GDM1 (cell line): ENCODE measurements at regions not wholly inside any gene's neighbourhood (a gene's known extent, or its start where the extent isn't known, plus 50 kb on each side); places are given as distances from the start of the nearest gene placed in this dataset.

ENCODE experiments used
- DNase-seq: peaks from one replicate; lab custom pipeline; 2025; lab: John Stamatoyannopoulos, UW

DNA sequence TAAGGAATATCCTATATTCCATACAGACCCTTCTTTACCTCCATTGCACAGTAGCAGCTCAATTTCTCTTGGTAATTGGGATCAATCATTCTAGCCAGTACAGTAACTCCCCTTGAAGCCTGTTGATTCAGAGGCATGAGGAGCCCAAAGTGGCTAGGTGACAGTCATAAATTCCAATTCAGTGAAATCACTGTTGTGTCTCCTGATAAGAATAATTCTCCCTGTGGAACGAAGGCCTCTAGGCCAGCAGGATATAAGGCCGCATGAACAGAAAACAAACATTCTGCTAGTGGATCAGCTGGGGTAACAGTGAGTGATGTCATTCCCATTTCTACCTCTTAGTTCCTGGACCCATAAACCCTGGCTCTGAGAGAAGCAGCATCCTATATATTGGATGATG, 696.3 kb downstream of the NR2F2 start:
- no peak for DNase-seq

GRCh38 chr15:97027772-97028171, 697.3 kb downstream of the NR2F2 start:
- no peak for DNase-seq

DNA sequence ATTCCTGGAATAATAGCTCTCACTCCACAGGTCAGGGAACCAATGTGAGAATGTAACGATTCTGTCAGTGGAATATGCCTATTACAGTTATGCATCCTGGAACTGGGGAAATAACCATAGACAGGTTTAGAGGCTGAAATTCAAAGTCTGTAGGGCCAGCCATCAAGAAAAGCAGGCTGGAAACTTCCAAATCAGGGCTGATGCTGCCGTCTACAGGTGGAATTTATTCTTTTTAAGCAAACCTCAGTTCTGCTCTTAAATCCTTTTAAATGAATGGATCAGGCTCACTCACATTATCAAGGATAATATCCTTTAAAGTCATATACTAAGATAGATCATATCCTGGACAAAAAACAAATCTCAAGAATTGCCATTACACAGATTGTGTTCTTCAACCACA, 699.8 kb downstream of the NR2F2 start:
- DNase-seq = no peak

DNA sequence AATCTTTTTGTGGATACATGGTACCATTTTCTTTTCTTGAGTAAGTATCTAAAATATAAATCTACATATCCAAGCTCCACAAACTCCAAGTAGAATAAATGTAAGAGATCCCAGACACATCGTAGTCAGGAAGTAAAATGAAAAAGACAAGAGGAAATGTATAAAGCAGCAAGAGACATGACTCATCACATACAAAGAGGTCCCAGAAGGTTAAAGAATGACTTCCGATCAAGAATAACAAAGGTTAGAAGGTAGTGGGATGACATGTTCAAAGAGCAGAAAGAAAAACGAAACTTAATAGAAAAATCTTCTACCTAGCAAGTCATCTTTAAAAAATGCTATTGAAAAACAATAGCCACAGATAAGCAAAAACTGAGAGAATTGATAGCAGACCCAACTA, 705.8 kb downstream of the NR2F2 start:
- no peak for DNase-seq

DNA sequence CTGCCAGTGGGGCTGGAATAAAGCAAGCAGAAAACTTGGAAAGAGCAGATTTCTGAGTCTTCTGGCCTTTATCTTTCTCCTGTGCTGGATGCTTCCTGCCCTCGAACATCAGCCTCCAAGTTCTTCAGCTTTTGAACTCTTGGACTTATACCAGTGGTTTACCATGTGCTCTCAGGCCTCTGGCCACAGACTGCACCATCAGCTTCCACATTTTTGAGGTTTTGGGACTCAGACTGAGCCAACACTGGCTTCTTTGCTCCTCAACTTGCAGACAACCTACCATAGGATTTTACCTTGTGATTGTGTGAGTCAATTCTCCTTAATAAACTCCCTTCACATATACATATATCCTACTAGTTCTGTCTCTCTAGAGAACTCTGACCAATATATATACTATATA, 706.6 kb downstream of the NR2F2 start:
- no peak for DNase-seq

- no peak for DNase-seq
Observed at GRCh38 chr15:97045666-97046421, 715.3 kb downstream of the NR2F2 start.

GRCh38 chr15:97052513-97052912, 722.0 kb downstream of the NR2F2 start:
- no peak for DNase-seq

DNA sequence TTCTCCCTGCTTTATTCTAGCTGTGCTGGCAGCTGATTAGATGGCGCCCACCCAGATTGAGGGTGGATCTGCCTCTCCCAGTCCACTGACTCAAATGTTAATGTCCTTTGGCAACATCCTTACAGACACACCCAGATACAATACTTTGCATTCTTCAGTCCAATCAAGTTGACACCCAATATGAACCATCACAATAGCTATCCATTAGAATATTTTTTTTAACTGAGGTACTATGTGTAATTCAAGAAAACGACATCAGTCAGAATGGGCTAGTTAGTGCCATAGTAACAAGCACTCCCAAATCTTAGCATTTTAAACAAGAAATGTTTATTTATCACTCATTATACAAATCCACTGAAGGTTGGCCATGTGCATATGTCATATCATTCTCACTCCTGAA, 723.1 kb downstream of the NR2F2 start:
- DNase-seq = no peak

GRCh38 chr15:97057503-97057902, 727.0 kb downstream of the NR2F2 start:
- DNase-seq = no peak

- no peak for DNase-seq
Observed at GRCh38 chr15:97059281-97059680, 728.8 kb downstream of the NR2F2 start.

- DNase-seq = no peak
Observed at GRCh38 chr15:97061392-97061791, 730.9 kb downstream of the NR2F2 start.

DNA sequence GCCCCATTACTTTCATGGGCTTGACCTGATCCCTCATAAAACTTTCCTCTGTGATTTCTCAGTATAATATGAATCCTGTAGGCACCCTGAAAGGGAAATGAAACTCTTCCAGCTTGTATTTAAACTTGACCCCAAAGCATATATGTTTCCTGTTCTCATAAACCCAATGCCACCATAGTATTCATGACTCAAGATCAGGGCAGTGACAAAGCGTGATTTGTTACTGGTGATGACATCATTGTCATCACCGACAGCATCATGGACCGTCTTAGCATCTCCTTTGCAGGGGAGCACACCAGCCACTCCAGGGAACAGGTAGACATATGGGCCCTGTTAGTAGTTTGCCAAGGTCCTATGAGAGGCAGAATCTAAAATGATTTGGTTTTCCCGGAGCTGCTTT, 741.2 kb downstream of the NR2F2 start:
- DNase-seq = no peak

DNA sequence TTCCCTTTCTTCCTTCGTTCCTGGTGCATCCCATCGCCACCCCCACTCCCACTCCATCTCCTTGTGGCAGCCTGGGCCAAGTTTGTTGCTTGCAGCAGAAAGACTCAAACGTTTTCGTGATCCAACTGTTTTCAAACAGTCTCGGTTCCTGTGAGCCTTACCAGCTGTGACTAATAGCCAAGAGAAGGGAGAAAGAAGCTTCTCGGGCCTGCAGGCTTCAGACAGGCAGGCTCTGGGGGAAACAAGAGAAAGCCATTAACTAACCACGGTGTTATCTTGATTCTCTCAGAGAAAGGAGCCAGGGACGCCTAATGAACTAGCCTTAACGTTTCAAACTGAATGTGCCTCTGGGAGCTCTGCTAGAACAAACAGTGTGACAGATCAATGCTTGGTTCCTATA, 742.0 kb downstream of the NR2F2 start:
- DNase-seq = no peak

- DNase-seq = no peak
Observed at GRCh38 chr15:97076011-97076410, 745.5 kb downstream of the NR2F2 start.

- no peak for DNase-seq
Observed at GRCh38 chr15:97077975-97078374, 747.5 kb downstream of the NR2F2 start.

DNA sequence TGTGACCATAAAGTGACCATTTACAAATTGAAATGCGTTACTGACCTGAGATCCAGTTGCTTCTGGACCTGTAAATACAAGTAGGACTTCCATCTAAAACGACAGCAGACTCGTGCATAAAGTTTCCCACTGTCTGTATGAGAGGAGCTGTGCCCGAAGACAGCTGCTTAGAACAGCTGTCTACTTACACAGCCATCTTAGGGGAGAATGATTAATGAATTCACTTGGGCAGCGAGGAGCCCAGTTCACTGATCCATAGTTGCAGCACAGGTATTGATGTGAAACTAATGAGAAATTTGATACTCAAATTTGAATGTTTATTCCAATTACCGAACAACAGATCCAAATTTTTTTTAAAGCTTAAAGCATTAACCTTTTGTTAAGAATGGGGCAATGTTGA, 748.1 kb downstream of the NR2F2 start:
- DNase-seq = no peak

- DNase-seq = no peak
Observed at GRCh38 chr15:97081666-97082226, 751.2 kb downstream of the NR2F2 start.

DNA sequence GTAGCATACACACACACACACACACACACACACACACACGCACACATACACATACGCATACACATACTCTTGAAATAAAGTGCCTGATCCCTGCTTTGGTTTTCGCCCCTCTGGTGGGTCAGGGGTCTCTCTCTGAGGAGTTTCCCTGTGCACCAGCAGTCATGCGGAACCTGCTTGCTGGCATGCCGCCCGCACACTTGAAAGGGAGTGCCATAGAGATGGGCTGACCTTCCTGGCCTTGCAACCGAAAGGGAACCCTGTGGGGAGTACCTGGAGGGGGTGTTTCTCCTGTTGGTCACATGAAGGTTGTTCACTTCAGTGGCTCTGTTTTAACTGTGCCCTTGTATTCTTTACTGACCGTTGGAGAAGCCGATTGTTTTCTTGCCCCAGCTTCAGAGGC, 752.3 kb downstream of the NR2F2 start:
- no peak for DNase-seq

DNA sequence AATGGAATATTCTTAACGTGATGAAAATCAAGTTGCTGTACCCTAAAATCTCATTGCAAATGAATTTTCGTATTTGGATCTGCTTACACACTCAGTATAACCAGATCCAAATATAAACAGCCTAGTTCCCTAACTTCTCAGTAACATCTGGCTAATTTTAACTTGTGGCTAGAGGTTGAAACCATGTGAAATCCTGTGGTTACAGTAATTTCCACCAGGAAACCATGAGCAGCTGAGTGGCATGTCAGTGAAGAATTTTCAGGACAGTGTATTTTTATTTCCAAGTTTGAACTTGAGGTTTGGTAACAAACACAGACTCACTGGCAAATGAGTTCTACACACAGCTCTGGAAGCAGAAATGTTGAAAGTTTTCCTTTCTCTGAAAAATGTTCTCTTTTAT, 754.1 kb downstream of the NR2F2 start:
- peak; percentile 2 for DNase-seq

DNA sequence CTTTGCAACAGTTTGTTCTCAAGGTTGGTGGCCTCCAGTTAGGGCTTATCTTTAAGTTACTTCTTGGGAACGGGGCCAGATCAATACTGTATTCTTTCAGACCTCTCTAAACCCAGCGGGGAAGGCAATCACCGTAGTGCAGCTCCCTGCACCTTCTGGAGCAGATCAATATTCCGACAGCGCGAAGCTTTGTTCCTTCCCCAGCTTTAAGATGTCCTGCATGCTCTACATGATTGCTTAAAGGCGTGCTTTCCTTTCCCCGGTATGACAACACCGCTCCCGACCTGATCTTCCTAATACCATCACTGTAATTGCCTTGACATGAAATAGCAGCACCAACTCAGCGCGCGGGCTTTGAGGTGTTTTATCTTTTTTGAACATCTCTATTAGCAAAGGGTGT, 755.2 kb downstream of the NR2F2 start:
- no peak for DNase-seq

GRCh38 chr15:97087006-97087741, 756.7 kb downstream of the NR2F2 start:
- DNase-seq = no peak

- DNase-seq = no peak
Observed at GRCh38 chr15:97091093-97091492, 760.6 kb downstream of the NR2F2 start.

- no peak for DNase-seq
Observed at GRCh38 chr15:97092656-97093055, 762.2 kb downstream of the NR2F2 start.
